ENCODE measurements at regions not wholly inside any gene's neighbourhood (a gene's known extent, or its start where the extent isn't known, plus 50 kb on each side); places are given as distances from the start of the nearest gene placed in this dataset.

DNA sequence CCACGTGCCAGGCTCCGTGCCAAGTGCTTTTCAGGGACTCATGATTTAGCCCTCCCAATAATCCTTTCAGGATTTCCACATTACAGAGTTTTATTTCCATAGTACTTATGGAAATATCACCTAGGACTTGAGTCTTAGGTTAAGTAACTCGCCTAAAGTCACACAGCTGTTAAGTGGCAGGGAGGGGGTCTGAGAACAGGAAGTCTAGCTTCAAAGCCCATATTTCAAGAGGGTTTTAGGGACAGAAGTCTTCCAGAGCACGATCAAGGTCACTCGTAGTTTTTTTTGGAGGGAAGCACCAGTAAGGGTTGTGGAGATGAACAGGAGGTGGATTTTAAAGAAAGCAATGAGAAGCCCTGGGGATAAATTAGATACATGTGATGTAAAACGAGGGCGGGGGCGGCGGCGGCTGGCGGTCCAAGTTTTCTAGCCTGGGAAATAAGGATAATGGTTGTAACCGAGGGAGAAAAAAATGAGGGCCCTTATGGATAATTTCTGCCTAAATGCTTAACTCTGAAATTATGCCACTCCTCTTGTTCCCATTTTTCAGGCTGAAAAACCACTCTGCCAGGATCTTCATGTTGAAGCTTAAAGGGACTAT, 192.6 kb upstream of the FOXN3 start:
- Mint-ChIP-seq H3K9me3 (peaks cover 0 to 3% (median 0%) of the 10 kb centered on the region in 7 donors), H3K36me3 (peaks cover 47% of the 10 kb centered on the region), H3K4me1 (peaks cover 50 to 88% (median 65%) of the 10 kb centered on the region in 4 donors), H3K4me3 (peak overlapping the region; percentile 10 to 82 (median 48)), H3K27ac (peak overlapping the region in 2 of 3 donors; percentile 77 to 94), H3K27me3 (no peaks in the 10 kb centered on the region)
- Histone ChIP-seq H3K27me3 (ENCODE audit: control insufficient read depth, insufficient read depth, low read length) (no peaks in the 10 kb centered on the region), H3K36me3 (ENCODE audit: control insufficient read depth, insufficient read depth, low read length) (peaks cover 9% of the 10 kb centered on the region), H3K27ac (ENCODE audit: insufficient read depth, low read length, poor library complexity, severe bottlenecking) (no peak overlapping the region), H3K4me3 (ENCODE audit: low read depth, low read length) (no peak overlapping the region), H3K4me1 (ENCODE audit: control insufficient read depth, insufficient read depth, low read length, poor library complexity, severe bottlenecking) (peaks cover 33% of the 10 kb centered on the region), H3K9me3 (ENCODE audit: control insufficient read depth in 2 of 2, low read length in 2 of 2) (no peaks in the 10 kb centered on the region)
- no peak for DNase-seq
- ATAC-seq (ENCODE audit: low read depth in 2 of 2), result no peak

DNA sequence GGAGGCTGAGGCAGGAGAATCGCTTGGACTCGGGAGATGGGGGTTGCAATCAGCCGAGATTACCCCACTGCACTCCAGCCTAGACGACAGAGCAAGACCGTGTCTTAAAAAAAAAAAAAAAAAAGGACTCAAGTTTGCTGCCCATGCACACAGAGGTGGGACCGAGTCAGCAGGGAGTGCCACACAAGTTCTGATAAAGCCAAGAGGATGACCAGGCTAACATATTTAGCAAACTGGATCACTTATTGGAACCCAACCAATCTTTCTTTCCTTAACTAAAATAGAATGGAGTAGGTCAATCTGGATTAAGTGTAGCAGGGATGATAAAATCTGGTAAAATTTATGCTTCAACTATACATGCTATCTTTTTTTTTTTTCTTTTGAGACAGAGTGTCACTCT, 190.4 kb upstream of the FOXN3 start:
- no peaks in the 10 kb centered on the region for H3K27me3 Mint-ChIP-seq
- no peaks in the 10 kb centered on the region for H3K27me3 ChIP-seq (ENCODE audit: control insufficient read depth, insufficient read depth, low read length)
- no peak overlapping the region for H3K27ac ChIP-seq (ENCODE audit: insufficient read depth, low read length, poor library complexity, severe bottlenecking)
- peaks cover 48 to 85% (median 63%) of the 10 kb centered on the region in 4 donors for H3K4me1 Mint-ChIP-seq
- peaks cover 22% of the 10 kb centered on the region for H3K4me1 ChIP-seq (ENCODE audit: control insufficient read depth, insufficient read depth, low read length, poor library complexity, severe bottlenecking)
- peaks cover 0 to 3% of the 10 kb centered on the region in 2 experiments for H3K9me3 ChIP-seq (ENCODE audit: control insufficient read depth in 2 of 2, low read length in 2 of 2)
- H3K4me3 Mint-ChIP-seq, result no peak overlapping the region
- no peak for DNase-seq
- no peak for ATAC-seq (ENCODE audit: low read depth in 2 of 2)
- no peak overlapping the region for H3K27ac Mint-ChIP-seq
- H3K9me3 Mint-ChIP-seq, result peaks cover 0 to 3% (median 2%) of the 10 kb centered on the region in 7 donors
- H3K36me3 Mint-ChIP-seq, result peaks cover 51% of the 10 kb centered on the region
- H3K36me3 ChIP-seq (ENCODE audit: control insufficient read depth, insufficient read depth, low read length), result peaks cover 15% of the 10 kb centered on the region
- H3K4me3 ChIP-seq (ENCODE audit: low read depth, low read length), result no peak overlapping the region

- ATAC-seq (ENCODE audit: low read depth in 2 of 2), result no peak
- H3K27me3 ChIP-seq (ENCODE audit: control insufficient read depth, insufficient read depth, low read length), result no peaks in the 10 kb centered on the region
- H3K36me3 Mint-ChIP-seq, result peaks cover 52% of the 10 kb centered on the region
- H3K4me1 ChIP-seq (ENCODE audit: control insufficient read depth, insufficient read depth, low read length, poor library complexity, severe bottlenecking), result peaks cover 10% of the 10 kb centered on the region
- peak overlapping the region in 3 of 4 donors; percentile 38 to 64 (median 60) for H3K4me3 Mint-ChIP-seq
- H3K27ac Mint-ChIP-seq, result peak overlapping the region; percentile 78 to 94 (median 88)
- H3K27ac ChIP-seq (ENCODE audit: insufficient read depth, low read length, poor library complexity, severe bottlenecking), result no peak overlapping the region
- H3K4me3 ChIP-seq (ENCODE audit: low read depth, low read length), result peak overlapping the region; percentile 51
- DNase-seq, result no peak
- H3K36me3 ChIP-seq (ENCODE audit: control insufficient read depth, insufficient read depth, low read length), result peaks cover 13% of the 10 kb centered on the region
- H3K4me1 Mint-ChIP-seq, result peaks cover 43 to 72% (median 48%) of the 10 kb centered on the region in 4 donors
- H3K9me3 ChIP-seq (ENCODE audit: control insufficient read depth in 2 of 2, low read length in 2 of 2), result peaks cover 17 to 22% of the 10 kb centered on the region in 2 experiments
- peaks cover 0 to 15% (median 6%) of the 10 kb centered on the region in 7 donors for H3K9me3 Mint-ChIP-seq
- H3K27me3 Mint-ChIP-seq, result no peaks in the 10 kb centered on the region
Observed at GRCh38 chr14:89603938-89604480, 187.0 kb upstream of the FOXN3 start.

- peaks cover 0 to 32% (median 12%) of the 10 kb centered on the region in 7 donors for H3K9me3 Mint-ChIP-seq
- peak overlapping the region in 2 of 3 donors; percentile 14 to 54 for H3K27ac Mint-ChIP-seq
- Histone ChIP-seq H3K9me3 (ENCODE audit: control insufficient read depth in 2 of 2, low read length in 2 of 2) (peaks cover 42 to 47% of the 10 kb centered on the region in 2 experiments), H3K4me3 (ENCODE audit: low read depth, low read length) (peak overlapping the region; percentile 14), H3K27me3 (ENCODE audit: control insufficient read depth, insufficient read depth, low read length) (no peaks in the 10 kb centered on the region), H3K36me3 (ENCODE audit: control insufficient read depth, insufficient read depth, low read length) (peaks cover 24% of the 10 kb centered on the region), H3K4me1 (ENCODE audit: control insufficient read depth, insufficient read depth, low read length, poor library complexity, severe bottlenecking) (peaks cover 8% of the 10 kb centered on the region), H3K27ac (ENCODE audit: insufficient read depth, low read length, poor library complexity, severe bottlenecking) (no peak overlapping the region)
- peaks cover 55% of the 10 kb centered on the region for H3K36me3 Mint-ChIP-seq
- H3K4me1 Mint-ChIP-seq, result peaks cover 37 to 62% (median 40%) of the 10 kb centered on the region in 4 donors
- DNase-seq (no peak), ATAC-seq (ENCODE audit: low read depth in 2 of 2) (no peak)
- no peaks in the 10 kb centered on the region for H3K27me3 Mint-ChIP-seq
- peak overlapping the region in 1 of 4 donors; percentile 10 for H3K4me3 Mint-ChIP-seq
Observed at GRCh38 chr14:89600950-89601826, 184.2 kb upstream of the FOXN3 start.

DNA sequence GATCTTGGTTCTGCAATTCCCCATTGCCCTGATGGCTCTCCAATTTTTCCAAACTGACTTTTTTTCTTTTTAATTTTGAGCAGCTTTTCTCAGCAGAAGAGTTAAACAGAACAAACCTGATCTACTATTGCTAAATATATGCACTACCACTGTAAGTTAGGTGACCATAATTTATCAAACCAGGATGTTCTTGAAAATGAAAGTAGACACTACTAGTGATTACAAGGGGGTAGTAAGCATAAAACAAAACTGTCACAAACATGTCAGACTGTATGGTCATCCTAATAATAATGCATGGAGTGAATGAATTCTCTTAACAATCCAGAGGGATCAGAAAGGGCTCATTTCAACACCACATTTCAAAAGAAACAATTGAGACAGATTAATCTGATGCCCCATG, 183.0 kb upstream of the FOXN3 start:
- H3K36me3 Mint-ChIP-seq, result peaks cover 46% of the 10 kb centered on the region
- peaks cover 24% of the 10 kb centered on the region for H3K36me3 ChIP-seq (ENCODE audit: control insufficient read depth, insufficient read depth, low read length)
- H3K9me3 Mint-ChIP-seq, result peaks cover 0 to 30% (median 12%) of the 10 kb centered on the region in 7 donors
- H3K4me1 ChIP-seq (ENCODE audit: control insufficient read depth, insufficient read depth, low read length, poor library complexity, severe bottlenecking), result peaks cover 8% of the 10 kb centered on the region
- ATAC-seq (ENCODE audit: low read depth in 2 of 2) (no peak), DNase-seq (no peak)
- no peak overlapping the region for H3K27ac ChIP-seq (ENCODE audit: insufficient read depth, low read length, poor library complexity, severe bottlenecking)
- H3K27me3 Mint-ChIP-seq, result no peaks in the 10 kb centered on the region
- H3K4me1 Mint-ChIP-seq, result peaks cover 31 to 52% (median 34%) of the 10 kb centered on the region in 4 donors
- H3K9me3 ChIP-seq (ENCODE audit: control insufficient read depth in 2 of 2, low read length in 2 of 2), result peaks cover 42 to 47% of the 10 kb centered on the region in 2 experiments
- peak overlapping the region in 1 of 3 donors; percentile 86 for H3K27ac Mint-ChIP-seq
- peak overlapping the region; percentile 14 for H3K4me3 ChIP-seq (ENCODE audit: low read depth, low read length)
- H3K27me3 ChIP-seq (ENCODE audit: control insufficient read depth, insufficient read depth, low read length), result no peaks in the 10 kb centered on the region
- no peak overlapping the region for H3K4me3 Mint-ChIP-seq

DNA sequence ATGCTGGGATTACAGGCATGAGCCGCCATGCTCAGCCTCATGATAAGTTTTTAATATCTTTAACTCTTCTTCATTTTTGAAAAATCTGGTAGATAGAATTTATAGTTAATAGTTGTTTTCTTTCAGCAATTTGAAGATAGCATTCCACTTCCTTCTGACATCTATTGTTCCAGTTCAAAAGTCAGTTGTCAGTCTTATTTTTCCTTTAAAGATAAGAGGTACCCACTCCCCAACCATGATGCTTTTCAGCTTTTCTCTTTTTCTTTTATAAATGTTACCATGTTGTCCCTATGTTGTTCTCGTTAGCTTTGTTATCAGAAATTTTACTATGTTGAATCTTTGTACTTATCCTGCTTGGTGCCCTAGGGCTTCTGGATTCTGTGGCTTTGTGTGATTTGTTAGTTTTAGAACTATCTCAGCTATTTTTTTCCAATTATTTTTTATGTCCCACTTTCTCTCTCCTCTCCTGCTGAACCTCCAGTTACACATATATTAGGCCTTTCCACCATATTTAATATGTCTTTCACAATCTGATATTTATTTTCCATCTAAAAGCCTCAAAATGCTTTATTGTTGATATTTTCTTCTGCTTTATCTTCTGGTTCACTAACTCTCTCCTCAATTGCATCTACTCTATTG, 181.6 kb upstream of the FOXN3 start:
- Mint-ChIP-seq H3K4me1 (peaks cover 18 to 45% (median 22%) of the 10 kb centered on the region in 4 donors), H3K4me3 (no peak overlapping the region), H3K36me3 (peaks cover 47% of the 10 kb centered on the region), H3K9me3 (peaks cover 0 to 35% (median 12%) of the 10 kb centered on the region in 7 donors), H3K27ac (no peak overlapping the region), H3K27me3 (no peaks in the 10 kb centered on the region)
- no peak overlapping the region for H3K4me3 ChIP-seq (ENCODE audit: low read depth, low read length)
- H3K27ac ChIP-seq (ENCODE audit: insufficient read depth, low read length, poor library complexity, severe bottlenecking), result no peak overlapping the region
- H3K36me3 ChIP-seq (ENCODE audit: control insufficient read depth, insufficient read depth, low read length), result peaks cover 30% of the 10 kb centered on the region
- DNase-seq (peak in 1 of 3 donors; percentile 35), ATAC-seq (ENCODE audit: low read depth in 2 of 2) (no peak)
- H3K27me3 ChIP-seq (ENCODE audit: control insufficient read depth, insufficient read depth, low read length), result no peaks in the 10 kb centered on the region
- H3K4me1 ChIP-seq (ENCODE audit: control insufficient read depth, insufficient read depth, low read length, poor library complexity, severe bottlenecking), result peaks cover 6% of the 10 kb centered on the region
- H3K9me3 ChIP-seq (ENCODE audit: control insufficient read depth in 2 of 2, low read length in 2 of 2), result peaks cover 46 to 47% of the 10 kb centered on the region in 2 experiments

DNA sequence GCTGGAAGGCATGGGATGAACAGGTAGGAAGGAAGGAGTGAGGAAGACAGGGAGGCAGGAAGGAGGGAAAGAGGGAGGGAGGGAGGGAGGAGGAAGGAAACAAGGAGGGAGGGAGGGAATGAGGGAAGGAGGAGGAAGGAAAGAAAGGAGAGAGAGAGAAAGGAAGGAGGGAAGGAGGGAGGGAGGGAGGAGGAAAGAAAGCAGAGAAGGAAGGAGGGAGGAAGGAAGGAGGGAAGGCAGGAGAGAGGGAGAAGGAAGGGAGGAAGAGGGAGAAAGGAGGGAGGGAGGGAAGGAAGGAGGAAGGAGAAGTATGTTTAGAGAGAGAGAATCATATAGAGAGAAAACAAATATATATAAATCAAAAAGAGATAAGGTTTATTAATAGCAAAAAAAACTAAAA, 175.9 kb upstream of the FOXN3 start:
- DNase-seq, result no peak
- no peak overlapping the region for H3K27ac Mint-ChIP-seq
- peaks cover 46 to 69% (median 51%) of the 10 kb centered on the region in 4 donors for H3K4me1 Mint-ChIP-seq
- Histone ChIP-seq H3K27me3 (ENCODE audit: control insufficient read depth, insufficient read depth, low read length) (no peaks in the 10 kb centered on the region), H3K36me3 (ENCODE audit: control insufficient read depth, insufficient read depth, low read length) (peaks cover 20% of the 10 kb centered on the region), H3K9me3 (ENCODE audit: control insufficient read depth in 2 of 2, low read length in 2 of 2) (peaks cover 15 to 22% of the 10 kb centered on the region in 2 experiments), H3K27ac (ENCODE audit: insufficient read depth, low read length, poor library complexity, severe bottlenecking) (no peak overlapping the region), H3K4me1 (ENCODE audit: control insufficient read depth, insufficient read depth, low read length, poor library complexity, severe bottlenecking) (peaks cover 9% of the 10 kb centered on the region), H3K4me3 (ENCODE audit: low read depth, low read length) (no peak overlapping the region)
- no peak for ATAC-seq (ENCODE audit: low read depth in 2 of 2)
- H3K9me3 Mint-ChIP-seq, result peaks cover 0 to 31% (median 11%) of the 10 kb centered on the region in 7 donors
- H3K36me3 Mint-ChIP-seq, result peaks cover 59% of the 10 kb centered on the region
- no peaks in the 10 kb centered on the region for H3K27me3 Mint-ChIP-seq
- H3K4me3 Mint-ChIP-seq, result no peak overlapping the region
